HG03045 (cell line): ENCODE measurements at regions not wholly inside any gene's neighbourhood (a gene's known extent, or its start where the extent isn't known, plus 50 kb on each side); places are given as distances from the start of the nearest gene placed in this dataset.

Source experiments
- ATAC-seq: cut with Tn5 transposase; IDR thresholded peaks from one replicate; pipeline ENCODE4 v1.9.1; 2021; ENCODE audit warnings: mild to moderate bottlenecking, moderate library complexity; ENCODE audit not compliant: unreplicated experiment

GRCh38 chr3:82311901-82312300 is 550.5 kb upstream of the GBE1 start:
- no peak for ATAC-seq

DNA sequence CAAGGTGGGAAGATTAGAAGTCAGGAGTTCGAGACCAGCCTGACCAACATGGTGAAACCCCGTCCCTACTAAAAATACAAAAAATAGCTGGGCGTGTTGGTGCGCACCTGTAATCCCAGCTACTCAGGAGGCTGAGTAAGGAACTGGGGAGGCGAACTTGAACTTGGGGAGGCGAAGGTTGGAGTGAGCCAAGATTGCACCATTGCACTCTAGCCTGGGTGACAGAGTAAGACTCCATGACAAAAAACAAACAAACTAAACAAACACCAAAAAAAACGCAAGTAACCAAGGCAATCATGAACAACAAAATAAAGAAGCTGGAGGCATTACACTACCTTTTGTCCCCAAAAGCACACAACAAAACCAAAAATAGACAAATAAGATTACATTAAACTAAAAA is 547.3 kb upstream of the GBE1 start:
- ATAC-seq = no peak

GRCh38 chr3:82306189-82306588 is 544.7 kb upstream of the GBE1 start:
- ATAC-seq = no peak

- no peak for ATAC-seq
Measured at GRCh38 chr3:82294609-82295008, 533.2 kb upstream of the GBE1 start.

- peak; percentile 79 for ATAC-seq
Measured at GRCh38 chr3:82293867-82294266, 532.4 kb upstream of the GBE1 start.

DNA sequence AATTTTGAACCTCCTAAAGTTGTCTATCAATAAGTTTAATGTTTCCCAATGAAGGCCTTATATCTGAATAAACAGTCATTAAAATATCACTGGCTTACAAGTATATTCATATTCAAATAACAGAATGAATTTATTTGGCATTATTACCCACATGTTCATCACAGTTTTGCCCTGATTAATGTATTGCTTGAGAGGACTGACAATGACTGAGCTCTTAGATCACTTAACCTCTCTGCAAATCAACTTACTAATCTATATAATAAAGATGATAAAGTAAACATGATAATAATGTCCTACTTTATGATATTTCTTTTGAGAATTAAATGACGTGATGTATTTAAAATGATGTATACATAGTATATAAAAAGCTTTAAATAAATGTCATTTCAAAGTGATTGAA is 532.0 kb upstream of the GBE1 start:
- ATAC-seq = no peak

- ATAC-seq = no peak
Measured at GRCh38 chr3:82287562-82287961, 526.1 kb upstream of the GBE1 start.

DNA sequence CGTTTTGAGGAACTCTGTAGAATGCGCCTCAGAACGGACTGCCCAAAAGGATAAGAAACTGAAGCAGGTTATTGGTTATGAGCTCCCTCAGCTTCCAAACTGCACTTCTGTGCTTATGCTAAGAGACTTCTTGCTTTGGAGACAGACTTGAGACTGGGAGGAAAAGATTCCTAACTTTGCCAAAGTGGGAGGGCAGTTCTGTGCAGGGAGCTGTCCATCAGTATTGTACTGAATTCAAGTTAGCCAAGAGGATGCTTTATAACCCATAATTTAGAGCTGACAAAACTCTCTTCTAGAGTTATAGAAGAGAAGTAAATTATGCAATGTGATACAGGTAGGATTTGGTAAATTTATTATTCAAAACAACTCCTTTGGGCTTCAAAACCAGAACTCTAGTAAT is 519.8 kb upstream of the GBE1 start:
- ATAC-seq = no peak

- ATAC-seq = no peak
Measured at GRCh38 chr3:82276992-82277391, 515.5 kb upstream of the GBE1 start.

DNA sequence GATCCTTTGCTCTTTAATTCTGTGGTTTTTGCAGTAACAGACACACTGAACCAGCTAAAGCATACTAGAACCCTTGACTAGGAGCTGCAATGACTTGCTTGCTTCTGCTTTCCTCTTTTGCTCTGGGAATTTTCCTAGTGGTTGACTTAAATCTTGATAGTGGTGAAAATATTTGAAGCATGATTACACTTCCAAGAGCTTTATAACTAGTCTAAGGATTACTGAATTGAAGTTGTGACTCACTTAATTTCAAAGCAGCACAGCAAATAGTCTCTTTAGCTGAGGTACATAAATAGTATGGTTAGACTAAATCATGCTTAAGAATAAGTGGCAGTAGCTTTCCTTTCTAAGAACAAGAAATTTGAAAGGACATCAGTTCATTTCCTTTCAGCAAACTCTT is 513.5 kb upstream of the GBE1 start:
- no peak for ATAC-seq

- no peak for ATAC-seq
Measured at GRCh38 chr3:82265747-82266146, 504.3 kb upstream of the GBE1 start.

DNA sequence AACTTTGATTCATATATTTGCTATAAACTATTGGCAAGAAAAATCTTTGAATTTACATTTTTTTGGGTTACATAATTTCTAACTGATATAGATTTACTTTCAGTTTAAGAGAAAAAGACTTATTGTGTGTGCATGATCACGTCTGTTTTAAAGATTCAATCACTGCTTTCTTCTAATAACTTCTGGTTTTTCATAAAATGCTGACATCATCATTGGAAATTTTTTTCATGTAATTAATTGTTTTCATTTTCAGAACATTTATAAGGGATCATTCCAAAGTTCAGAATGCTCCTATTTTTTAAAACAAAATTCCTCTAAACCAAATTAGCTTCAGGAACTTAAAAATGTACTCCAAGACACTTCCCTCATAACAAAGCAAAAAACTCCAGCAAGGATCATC is 500.7 kb upstream of the GBE1 start:
- no peak for ATAC-seq

- no peak for ATAC-seq
Measured at GRCh38 chr3:82261637-82262036, 500.2 kb upstream of the GBE1 start.

GRCh38 chr3:82261013-82261412 is 499.6 kb upstream of the GBE1 start:
- no peak for ATAC-seq

- ATAC-seq = no peak
Measured at GRCh38 chr3:82259994-82260393, 498.5 kb upstream of the GBE1 start.

GRCh38 chr3:82240322-82240721 is 478.9 kb upstream of the GBE1 start:
- no peak for ATAC-seq

- no peak for ATAC-seq
Measured at GRCh38 chr3:82236257-82236656, 474.8 kb upstream of the GBE1 start.

GRCh38 chr3:82229397-82229796 is 468.0 kb upstream of the GBE1 start:
- ATAC-seq = peak; percentile 92

GRCh38 chr3:82224661-82225060 is 463.2 kb upstream of the GBE1 start:
- ATAC-seq = no peak

DNA sequence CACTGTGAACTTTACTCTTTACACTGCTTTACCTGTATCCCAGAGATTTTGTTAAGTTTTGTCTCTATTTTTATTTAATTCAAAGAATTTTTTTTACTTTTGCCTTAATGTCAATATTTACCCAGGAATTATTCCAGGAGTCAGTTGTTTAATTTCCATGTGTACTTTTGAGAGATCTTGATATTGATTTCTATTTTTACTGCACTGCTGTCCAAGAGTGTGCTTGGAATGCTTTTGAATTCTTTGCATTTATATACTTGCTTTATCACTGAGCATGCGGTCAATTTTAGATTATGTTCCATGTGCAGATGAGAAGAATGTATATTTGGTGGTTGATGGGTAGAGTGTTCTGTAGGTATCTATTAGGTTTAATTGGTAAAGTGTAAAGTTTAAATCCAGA is 461.0 kb upstream of the GBE1 start:
- no peak for ATAC-seq

DNA sequence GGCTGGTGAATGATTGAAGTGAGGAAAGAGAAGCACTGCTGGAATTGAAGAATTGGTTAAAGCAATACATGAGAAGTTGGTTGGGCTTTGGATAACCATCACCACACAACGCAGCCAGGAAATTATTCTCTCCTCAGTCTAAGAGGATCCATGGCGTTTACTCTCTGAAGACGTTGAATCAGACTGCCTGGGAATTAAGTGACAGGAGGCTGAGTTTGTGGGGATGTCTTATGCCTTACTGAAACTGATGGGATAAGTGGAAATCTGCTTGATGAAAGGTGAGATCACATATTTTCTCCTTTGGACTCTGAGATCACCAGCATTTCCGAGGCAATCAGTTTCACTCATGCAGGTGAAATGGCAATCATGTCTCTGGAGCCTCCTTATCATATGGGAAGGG is 456.1 kb upstream of the GBE1 start:
- no peak for ATAC-seq

DNA sequence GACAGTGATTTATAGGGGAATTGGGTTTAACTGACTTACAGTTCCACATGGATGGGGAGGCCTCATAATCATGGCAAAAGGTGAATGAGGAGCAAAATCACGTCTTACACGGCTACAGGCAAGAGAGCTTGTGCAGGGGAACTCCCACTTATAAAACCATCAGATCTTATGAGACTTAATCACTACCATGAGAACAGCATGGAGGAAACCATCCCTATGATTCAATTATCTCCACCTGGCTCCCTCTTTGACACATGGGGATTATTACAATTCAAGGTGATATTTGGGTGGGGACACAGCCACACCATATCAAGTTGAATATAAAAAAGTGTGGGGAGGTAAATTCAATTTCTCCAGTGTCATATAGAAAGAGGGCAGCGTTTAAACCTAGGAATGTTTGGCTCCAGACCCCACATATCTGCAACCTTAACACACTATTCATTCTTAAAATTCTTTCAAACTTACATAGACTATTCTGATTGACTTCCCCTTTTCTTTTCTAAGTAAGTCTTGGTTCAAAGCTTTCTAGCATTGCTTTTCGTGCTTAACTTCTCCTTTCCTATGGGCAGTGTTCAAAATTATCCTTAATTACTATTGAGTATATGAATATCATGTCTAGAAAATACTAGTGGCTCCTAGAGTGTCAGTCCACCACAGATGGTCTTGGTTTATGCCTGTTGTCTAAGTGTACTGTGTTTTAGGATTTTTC is 446.7 kb upstream of the GBE1 start:
- no peak for ATAC-seq

DNA sequence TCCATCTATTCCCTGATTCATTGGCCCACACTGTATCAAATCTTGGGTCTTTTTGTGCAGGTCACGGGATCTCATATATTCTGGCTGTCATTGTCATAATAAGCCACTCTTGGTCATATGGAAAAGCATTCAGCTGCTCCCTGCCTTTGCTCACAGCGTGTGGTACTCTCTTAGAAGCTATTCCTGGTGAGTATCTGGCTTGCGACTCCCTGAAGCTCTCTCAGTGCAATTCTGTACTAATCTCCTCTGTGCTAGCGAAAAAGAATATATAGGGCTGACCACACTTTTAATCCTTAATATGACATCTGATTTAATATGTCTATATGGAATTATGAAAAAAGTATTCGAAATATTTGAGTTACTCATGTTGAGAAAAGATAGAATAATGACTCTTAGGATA is 440.8 kb upstream of the GBE1 start:
- ATAC-seq = no peak
